KMS-11 (cell line): ENCODE measurements at regions not wholly inside any gene's neighbourhood (a gene's known extent, or its start where the extent isn't known, plus 50 kb on each side); places are given as distances from the start of the nearest gene placed in this dataset.

Experiments used
- H2AFZ ChIP-seq: fragments of 200-600 bp; sonication (generic); 2 replicates; pipeline ENCODE4 v1.6.1; 2016; ENCODE audit warnings: antibody characterized with exemption, mixed run types, low read depth
- H3K27ac ChIP-seq: fragments of 200-600 bp; sonication (generic); 2 replicates; pipeline ENCODE4 v1.6.1; 2016; ENCODE audit warnings: mild to moderate bottlenecking, mixed run types
- H3K27me3 ChIP-seq: fragments of 200-600 bp; sonication (generic); 2 replicates; pipeline ENCODE4 v1.6.1; 2017; ENCODE audit warnings: mild to moderate bottlenecking, low read depth, mixed run types, moderate library complexity; ENCODE audit not compliant: insufficient read depth
- H3K36me3 ChIP-seq: fragments of 200-600 bp; sonication (generic); 2 replicates; pipeline ENCODE4 v1.6.1; 2017; ENCODE audit warnings: mild to moderate bottlenecking, mixed run types; ENCODE audit not compliant: insufficient read depth
- H3K4me1 ChIP-seq: fragments of 200-600 bp; sonication (generic); 2 replicates; pipeline ENCODE4 v1.6.1; 2016; ENCODE audit warnings: mild to moderate bottlenecking, low read depth, mixed run types; ENCODE audit not compliant: poor library complexity, severe bottlenecking
- H3K4me2 ChIP-seq: fragments of 200-600 bp; sonication (generic); 2 replicates; pipeline ENCODE4 v1.7.0; 2016; ENCODE audit warnings: mild to moderate bottlenecking, mixed run types
- H3K4me3 ChIP-seq: fragments of 200-600 bp; sonication (generic); IDR thresholded peaks from 2 replicates; pipeline ENCODE4 v1.6.1; 2017; ENCODE audit warnings: low read depth, low read length, mixed read lengths; ENCODE audit not compliant: insufficient read depth
- H3K79me2 ChIP-seq: fragments of 200-600 bp; sonication (generic); 2 replicates; pipeline ENCODE4 v1.6.1; 2016; ENCODE audit warnings: low read depth, mixed run types; ENCODE audit not compliant: insufficient read depth
- H3K9ac ChIP-seq: fragments of 200-600 bp; sonication (generic); 2 replicates; pipeline ENCODE4 v1.6.1; 2016; ENCODE audit warnings: mild to moderate bottlenecking, mixed run types
- H4K20me1 ChIP-seq: fragments of 200-600 bp; sonication (generic); 2 replicates; pipeline ENCODE4 v1.6.1; 2016; ENCODE audit warnings: mild to moderate bottlenecking, mixed run types; ENCODE audit not compliant: insufficient read depth
- TF ChIP-seq, protein P1 (sequence below): fragments of 200-600 bp; sonication (generic); conservative IDR thresholded peaks from 2 replicates; pipeline ENCODE4 v1.6.1; 2017; ENCODE audit warnings: low read depth, mild to moderate bottlenecking, antibody characterized with exemption, low read length, moderate library complexity, mixed read lengths

DNA sequence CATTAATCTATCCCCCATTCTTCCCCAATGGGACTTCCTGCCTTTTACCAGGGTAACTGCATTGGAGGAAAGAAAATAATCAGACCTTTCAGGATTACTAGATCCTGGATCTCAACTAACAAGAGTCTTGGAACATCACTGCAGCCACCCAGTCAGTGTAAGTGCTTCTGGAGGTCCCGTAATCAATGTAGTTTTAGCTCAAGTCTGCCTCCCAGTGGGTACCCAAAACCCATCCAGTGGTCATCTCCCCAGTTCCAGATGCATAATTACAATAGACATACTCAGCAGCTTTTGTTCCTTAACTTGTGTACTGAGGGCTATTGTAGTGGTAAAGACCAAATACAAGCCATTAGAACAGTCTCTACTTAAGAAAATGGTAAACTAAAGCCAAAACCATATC lies 319.1 kb downstream of the GPATCH2 start:
- no peak overlapping the region for H3K4me3 ChIP-seq
- no peak overlapping the region for H3K9ac ChIP-seq
- H3K79me2 ChIP-seq: no peaks in the 10 kb centered on the region
- no peaks in the 10 kb centered on the region for H3K4me1 ChIP-seq
- TF ChIP-seq, protein P1, sequence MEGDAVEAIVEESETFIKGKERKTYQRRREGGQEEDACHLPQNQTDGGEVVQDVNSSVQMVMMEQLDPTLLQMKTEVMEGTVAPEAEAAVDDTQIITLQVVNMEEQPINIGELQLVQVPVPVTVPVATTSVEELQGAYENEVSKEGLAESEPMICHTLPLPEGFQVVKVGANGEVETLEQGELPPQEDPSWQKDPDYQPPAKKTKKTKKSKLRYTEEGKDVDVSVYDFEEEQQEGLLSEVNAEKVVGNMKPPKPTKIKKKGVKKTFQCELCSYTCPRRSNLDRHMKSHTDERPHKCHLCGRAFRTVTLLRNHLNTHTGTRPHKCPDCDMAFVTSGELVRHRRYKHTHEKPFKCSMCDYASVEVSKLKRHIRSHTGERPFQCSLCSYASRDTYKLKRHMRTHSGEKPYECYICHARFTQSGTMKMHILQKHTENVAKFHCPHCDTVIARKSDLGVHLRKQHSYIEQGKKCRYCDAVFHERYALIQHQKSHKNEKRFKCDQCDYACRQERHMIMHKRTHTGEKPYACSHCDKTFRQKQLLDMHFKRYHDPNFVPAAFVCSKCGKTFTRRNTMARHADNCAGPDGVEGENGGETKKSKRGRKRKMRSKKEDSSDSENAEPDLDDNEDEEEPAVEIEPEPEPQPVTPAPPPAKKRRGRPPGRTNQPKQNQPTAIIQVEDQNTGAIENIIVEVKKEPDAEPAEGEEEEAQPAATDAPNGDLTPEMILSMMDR: no peak
- no peaks in the 10 kb centered on the region for H3K27me3 ChIP-seq
- H3K4me2 ChIP-seq: no peak overlapping the region
- H4K20me1 ChIP-seq: no peaks in the 10 kb centered on the region
- no peak overlapping the region for H2AFZ ChIP-seq
- no peak overlapping the region for H3K27ac ChIP-seq
- H3K36me3 ChIP-seq: no peaks in the 10 kb centered on the region

DNA sequence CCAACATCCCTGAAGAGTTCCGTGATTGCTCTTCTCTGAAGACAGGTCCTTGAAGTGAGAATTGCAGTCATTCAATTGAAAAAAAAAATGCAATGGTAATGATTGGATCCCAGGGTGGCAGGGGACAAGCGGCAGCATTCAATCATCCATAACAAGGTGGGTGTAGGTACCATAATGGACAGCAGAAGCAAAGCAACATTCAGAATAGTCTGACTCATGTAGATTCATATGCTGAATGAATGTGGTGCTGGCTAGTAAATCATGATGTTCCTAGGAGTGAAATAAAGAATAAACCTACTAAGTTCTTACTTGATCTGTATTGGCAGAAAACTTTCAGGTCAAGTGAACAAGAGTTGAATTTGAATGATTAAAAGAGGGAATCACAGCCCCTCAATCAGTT lies 319.6 kb downstream of the GPATCH2 start:
- Histone ChIP-seq H3K79me2 (no peaks in the 10 kb centered on the region), H3K4me2 (no peak overlapping the region), H2AFZ (no peak overlapping the region), H3K36me3 (no peaks in the 10 kb centered on the region), H3K9ac (no peak overlapping the region), H3K4me1 (no peaks in the 10 kb centered on the region), H3K4me3 (no peak overlapping the region), H3K27me3 (no peaks in the 10 kb centered on the region), H3K27ac (no peak overlapping the region), H4K20me1 (no peaks in the 10 kb centered on the region)
- TF ChIP-seq, protein P1: no peak

DNA sequence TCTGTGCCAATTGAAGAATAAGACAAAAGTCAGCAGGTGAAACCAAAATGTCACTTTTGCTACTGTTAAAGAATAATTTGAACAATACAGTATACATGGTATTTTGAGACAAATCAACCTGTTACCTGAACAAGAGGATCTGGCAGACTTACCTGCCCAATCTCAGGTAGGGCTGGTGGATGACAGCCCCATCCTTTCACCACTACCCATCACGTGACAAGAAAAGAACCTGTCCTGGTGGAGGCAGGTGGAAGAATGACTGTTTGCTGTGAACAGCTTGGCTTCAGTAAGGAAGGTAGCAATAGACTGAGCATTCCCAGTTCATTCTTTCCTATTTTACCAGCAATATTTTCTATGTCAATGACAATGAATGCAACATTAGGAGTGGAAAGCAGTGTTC lies 349.6 kb downstream of the GPATCH2 start:
- no peaks in the 10 kb centered on the region for H4K20me1 ChIP-seq
- H3K9ac ChIP-seq: no peak overlapping the region
- no peaks in the 10 kb centered on the region for H3K36me3 ChIP-seq
- no peaks in the 10 kb centered on the region for H3K4me1 ChIP-seq
- H2AFZ ChIP-seq: no peak overlapping the region
- no peak overlapping the region for H3K4me2 ChIP-seq
- no peaks in the 10 kb centered on the region for H3K27me3 ChIP-seq
- H3K79me2 ChIP-seq: no peaks in the 10 kb centered on the region
- no peak overlapping the region for H3K4me3 ChIP-seq
- TF ChIP-seq, protein P1: no peak
- H3K27ac ChIP-seq: no peak overlapping the region

DNA sequence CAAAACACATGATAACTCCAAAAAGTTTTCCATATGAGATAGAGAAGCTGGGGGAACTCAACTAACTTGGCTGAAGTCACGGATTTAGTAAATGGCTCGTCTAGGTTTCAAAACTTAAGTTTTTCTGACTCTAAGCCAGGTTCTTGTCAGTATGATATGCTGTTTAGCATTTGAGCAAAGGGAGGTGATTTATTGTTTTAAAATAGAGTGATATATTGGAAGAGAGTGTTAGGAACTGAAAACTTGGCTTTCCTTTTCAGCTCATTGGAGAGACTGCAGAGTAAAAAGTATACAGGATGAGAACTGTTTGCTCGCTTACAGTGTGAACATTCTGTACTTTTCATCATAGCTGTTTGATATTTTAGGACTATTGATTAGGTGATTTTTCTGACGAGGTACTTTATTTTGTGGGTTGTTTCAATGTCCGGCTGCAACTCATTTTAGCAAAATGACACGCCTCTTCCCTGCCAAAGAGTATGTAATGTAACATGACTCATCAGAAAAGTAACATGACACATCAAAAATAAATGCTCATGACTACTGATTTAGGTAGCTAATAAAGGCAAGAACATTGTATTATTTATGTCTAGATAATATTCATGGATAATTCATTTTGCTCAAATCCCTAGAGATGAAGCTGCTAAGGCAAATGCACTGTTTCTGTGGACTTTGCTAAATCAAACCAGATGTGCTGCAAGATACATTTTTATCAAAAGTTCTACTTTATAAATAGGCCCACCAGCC lies 355.1 kb downstream of the GPATCH2 start:
- H3K4me3 ChIP-seq: no peak overlapping the region
- H3K9ac ChIP-seq: no peak overlapping the region
- no peaks in the 10 kb centered on the region for H4K20me1 ChIP-seq
- TF ChIP-seq, protein P1: no peak
- H3K4me2 ChIP-seq: no peak overlapping the region
- H3K4me1 ChIP-seq: no peaks in the 10 kb centered on the region
- no peaks in the 10 kb centered on the region for H3K79me2 ChIP-seq
- no peaks in the 10 kb centered on the region for H3K27me3 ChIP-seq
- H3K36me3 ChIP-seq: no peaks in the 10 kb centered on the region
- H3K27ac ChIP-seq: no peak overlapping the region
- no peak overlapping the region for H2AFZ ChIP-seq
